ENCODE measurements at regions not wholly inside any gene's neighbourhood (a gene's known extent, or its start where the extent isn't known, plus 50 kb on each side); places are given as distances from the start of the nearest gene placed in this dataset.
A peak's percentile ranks its signal among the peaks of the same experiment; 100 is the strongest.

DNA sequence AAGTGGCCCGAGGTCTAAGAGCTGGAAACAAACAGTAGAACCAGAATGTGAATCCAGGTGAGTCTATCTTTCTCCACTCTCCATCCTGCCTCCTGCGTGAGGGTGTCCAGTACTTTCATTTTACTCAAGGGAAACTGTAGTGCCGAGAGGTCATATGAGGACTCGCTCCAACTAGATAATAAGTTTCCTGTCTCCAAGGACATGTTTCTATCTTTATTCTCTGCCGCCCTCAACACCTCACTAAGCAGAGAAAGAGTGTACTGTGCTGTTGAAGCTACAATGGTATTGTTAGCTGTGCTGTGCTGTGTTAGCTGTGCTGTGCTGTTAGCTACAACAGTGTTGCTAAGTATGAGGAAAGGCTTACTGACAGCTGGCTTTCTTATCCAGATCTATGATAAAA lies 137.9 kb upstream of the COL8A1 start:
- no peak for DNase-seq (ENCODE audit: low read depth, low spot score)

GRCh38 chr3:99499235-99500158 lies 138.9 kb upstream of the COL8A1 start:
- peak; percentile 24 for DNase-seq (ENCODE audit: low read depth, low spot score)

GRCh38 chr3:99498550-99499234 lies 139.7 kb upstream of the COL8A1 start:
- DNase-seq (ENCODE audit: low read depth, low spot score) = no peak

DNA sequence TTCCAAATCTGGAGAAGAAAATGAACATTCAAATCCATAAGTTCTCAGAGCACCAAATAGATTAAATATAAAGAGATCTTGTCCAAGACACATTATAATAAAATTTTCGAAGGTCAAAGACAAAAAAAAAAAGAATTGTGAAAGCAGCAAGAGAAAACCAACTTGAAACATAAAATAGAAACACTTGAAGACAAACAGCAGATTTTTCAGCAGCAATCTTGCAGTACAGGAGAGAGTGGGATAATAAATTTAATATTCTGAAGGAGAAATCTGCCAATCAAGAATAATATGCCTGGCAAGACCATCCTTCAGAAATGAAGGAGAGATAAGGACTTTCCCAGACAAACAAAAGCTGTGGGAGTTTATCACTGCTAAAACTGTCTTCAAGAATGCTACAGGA lies 150.5 kb upstream of the COL8A1 start:
- no peak for DNase-seq (ENCODE audit: low read depth, low spot score)

- DNase-seq (ENCODE audit: low read depth, low spot score) = no peak
Observed at GRCh38 chr3:99485286-99485685, 153.1 kb upstream of the COL8A1 start.

GRCh38 chr3:99484871-99485270 lies 153.5 kb upstream of the COL8A1 start:
- no peak for DNase-seq (ENCODE audit: low read depth, low spot score)

DNA sequence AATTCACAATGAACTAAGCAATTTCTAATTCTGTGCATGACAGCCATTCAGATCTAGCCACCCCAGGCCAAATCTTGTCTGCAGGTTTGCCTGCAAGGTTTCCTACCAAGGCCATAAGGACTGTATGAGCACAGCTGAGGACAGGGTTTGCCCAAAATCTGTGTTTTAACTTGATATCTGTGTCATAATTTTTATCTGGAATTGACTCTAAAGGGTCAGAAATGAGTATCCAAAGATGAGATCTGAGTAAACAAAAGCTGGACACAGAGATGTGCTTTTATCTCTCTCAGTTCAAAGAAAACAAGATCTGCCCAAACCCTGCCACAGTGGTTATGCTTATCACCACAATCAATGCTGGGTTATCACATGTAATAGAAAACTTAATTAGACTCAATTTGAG lies 154.6 kb upstream of the COL8A1 start:
- DNase-seq (ENCODE audit: low read depth, low spot score) = no peak

DNA sequence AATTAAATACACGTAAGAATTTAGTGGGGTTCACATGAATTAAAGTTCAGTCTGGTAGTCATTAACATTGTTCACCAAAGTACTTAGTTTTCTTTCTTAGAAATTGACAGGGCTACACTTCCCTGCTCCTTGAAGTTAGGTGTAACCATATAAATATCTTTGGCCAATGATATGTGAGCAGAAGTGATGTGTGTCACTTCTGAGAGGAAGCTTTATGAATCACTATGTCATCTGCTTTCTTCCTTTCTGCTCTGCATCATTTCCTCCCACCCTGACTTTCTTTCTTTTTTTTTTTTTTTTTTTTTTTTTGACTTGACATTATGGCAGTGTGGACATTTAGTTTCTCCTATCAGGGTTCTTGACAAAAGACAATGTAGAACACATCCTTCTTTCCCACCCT lies 156.2 kb upstream of the COL8A1 start:
- no peak for DNase-seq (ENCODE audit: low read depth, low spot score)

DNA sequence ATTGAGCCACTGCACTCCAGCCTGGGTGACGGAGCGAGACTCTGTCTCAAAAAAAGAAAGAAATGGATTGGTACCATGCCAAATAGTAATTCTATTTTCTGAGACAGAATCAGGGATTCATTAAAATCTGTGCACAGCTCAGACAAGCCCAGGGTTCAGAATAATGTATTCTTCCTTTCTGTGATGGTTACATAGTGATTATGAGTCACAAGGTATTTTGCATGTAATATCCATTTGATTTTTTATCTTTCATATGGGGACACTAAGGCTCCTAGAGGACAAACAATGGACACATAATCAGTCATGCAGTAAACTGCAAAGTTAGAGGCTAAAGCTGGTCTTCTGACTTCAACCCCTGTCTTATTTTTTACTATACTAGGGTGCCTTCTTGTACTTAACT lies 156.8 kb upstream of the COL8A1 start:
- DNase-seq (ENCODE audit: low read depth, low spot score) = no peak

DNA sequence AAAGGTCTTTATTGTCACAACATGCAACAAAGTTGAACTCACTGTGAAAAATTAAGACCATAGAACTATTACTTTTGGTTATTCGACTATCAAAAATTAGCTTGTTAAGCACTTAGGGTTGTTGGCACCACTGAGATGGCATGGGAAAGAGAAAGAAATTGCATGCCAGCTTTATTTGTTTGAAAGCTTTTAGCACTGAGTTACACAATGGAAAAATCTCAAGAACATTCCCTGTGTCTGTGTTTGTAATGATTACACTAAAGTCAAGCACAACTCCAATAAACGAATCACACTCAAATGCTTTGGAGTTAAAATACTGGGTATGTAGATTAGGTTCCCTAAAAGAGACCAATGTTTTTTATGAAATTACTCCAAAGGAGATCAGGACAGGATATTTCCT lies 158.6 kb upstream of the COL8A1 start:
- DNase-seq (ENCODE audit: low read depth, low spot score) = no peak

DNA sequence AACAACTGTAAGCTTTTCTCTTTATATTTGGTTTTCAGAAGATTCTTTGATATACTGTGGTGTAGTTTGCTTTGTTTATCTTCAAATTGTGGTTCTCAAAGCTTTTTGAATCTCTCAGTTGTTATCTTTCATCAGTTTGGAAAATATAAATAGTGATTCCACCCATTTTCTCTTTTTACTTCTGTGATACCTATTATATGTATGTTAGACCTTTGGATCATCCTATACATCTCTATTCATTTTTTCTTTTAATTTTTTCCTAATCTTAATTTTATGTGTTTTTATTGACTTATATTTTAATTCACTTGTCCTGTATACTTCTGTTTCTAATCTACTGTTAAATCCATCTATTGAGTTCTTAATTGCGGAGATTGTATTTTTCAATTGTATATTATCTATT lies 160.7 kb upstream of the COL8A1 start:
- no peak for DNase-seq (ENCODE audit: low read depth, low spot score)

- no peak for DNase-seq (ENCODE audit: low read depth, low spot score)
Observed at GRCh38 chr3:99475229-99475628, 163.2 kb upstream of the COL8A1 start.

GRCh38 chr3:99474776-99475175 lies 163.6 kb upstream of the COL8A1 start:
- DNase-seq (ENCODE audit: low read depth, low spot score) = no peak

DNA sequence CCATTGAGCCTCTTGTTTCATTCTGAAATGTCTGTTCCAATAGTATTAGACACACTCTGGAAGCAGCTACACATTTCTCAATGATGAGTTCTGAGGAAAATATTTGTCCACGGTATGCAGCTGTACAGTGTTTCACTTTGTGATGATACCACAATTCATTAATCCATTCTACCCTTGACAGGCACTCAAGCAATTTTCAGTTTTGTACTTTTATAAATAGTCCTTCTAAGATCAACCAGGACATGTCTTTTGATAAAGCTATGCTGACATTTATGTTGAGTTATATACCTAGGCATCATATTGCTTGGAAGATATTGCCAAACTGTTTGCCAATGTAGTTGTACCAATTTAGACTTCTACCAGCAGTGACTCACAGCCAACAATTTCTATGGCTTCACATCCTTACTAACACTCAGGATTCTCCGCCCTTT lies 165.1 kb upstream of the COL8A1 start:
- DNase-seq (ENCODE audit: low read depth, low spot score) = no peak

DNA sequence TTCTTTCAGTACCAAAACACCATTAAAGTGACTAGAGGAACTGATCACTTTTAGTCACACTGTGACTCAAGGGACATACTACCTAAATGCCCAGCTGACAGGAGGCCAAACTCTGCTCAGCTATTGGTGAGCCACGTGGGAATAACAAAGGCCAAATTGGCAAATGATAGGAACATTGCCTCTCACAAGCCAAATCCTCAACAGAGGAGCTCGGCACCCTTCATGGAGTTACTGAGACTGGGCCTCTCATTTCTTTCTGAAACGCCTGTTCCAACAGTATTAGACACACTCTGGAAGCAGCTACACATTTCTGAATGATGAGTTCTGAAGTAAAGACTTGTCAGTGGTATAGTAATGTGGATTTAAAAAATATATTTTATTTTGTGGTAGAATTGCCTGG lies 166.0 kb upstream of the COL8A1 start:
- no peak for DNase-seq (ENCODE audit: low read depth, low spot score)

GRCh38 chr3:99471353-99472323 lies 166.8 kb upstream of the COL8A1 start:
- DNase-seq (ENCODE audit: low read depth, low spot score) = no peak

DNA sequence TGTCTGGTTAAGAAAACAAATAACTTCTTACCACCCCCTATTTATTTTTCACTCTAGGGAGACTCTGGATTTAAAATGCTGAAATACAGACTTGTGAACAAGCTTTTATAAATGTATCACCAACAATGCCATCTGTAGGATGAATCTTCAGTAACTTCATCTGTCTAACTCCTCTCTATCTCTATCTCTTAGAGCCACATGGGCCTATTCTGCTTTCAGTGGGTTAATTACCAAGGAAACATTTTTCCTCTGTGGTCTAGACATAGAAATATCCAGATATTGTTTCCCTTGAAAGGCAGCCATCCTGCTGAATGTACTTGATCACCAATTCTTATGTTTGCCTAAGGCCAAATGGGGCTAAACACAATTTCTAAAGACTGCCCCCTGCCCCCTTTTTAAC lies 167.6 kb upstream of the COL8A1 start:
- DNase-seq (ENCODE audit: low read depth, low spot score) = no peak

DNA sequence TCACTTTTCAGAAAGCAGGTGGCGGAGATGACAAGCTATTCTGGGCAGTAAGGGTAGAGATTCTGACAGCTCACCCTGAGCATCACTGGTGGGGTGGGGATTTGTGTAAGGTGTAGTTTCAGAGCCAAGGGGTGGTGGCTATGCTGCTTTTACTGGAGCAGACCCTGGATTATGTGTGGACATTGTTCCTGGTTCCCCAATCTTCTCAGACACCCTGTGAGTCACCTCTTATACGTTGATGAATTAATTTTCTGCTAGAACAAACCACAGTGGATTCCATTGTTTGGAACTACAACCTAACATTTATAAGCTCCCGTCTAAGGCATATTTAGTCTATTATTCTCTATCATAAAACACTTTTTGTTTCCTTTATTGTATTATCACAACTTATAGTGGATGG lies 169.5 kb upstream of the COL8A1 start:
- no peak for DNase-seq (ENCODE audit: low read depth, low spot score)

DNA sequence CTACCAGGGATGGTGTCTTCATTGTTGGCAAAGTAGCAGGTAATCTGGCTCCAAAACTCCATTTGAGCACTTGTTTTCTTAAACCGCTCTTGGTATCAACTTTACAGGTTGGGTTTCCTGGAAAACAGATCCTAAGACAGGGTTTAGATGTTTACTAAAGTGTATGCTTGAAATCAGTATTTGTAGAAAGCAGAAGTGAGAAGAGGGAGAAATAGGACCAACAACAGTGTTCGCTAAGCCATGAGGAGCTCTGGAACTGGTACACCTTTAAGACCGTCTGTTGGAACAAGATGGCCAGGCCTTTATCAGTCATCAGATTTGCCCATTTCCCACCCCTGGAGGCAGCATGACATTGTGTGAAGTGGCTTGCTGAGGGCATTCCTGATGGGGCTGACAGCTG lies 171.0 kb upstream of the COL8A1 start:
- DNase-seq (ENCODE audit: low read depth, low spot score) = no peak

DNA sequence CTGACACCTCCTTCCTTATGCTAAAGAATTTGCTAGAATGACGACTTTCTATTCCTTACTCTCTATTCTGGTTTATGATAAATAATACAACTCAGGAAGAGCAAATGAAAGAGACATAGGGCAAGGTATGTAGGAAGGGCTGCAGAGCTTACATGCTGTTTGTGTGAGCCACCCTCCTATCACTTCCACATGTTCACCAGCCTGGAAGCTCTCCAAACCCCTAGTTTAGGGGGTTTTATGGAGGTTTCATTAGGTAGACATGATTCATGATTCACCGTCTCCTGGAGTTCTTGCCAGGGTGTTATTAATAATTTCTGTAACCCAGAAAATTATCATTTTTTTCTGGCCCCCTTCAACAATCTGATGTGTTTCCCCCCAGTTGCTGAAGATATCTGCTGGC lies 172.1 kb upstream of the COL8A1 start:
- no peak for DNase-seq (ENCODE audit: low read depth, low spot score)

- no peak for DNase-seq (ENCODE audit: low read depth, low spot score)
Observed at GRCh38 chr3:99458013-99458412, 180.4 kb upstream of the COL8A1 start.

DNA sequence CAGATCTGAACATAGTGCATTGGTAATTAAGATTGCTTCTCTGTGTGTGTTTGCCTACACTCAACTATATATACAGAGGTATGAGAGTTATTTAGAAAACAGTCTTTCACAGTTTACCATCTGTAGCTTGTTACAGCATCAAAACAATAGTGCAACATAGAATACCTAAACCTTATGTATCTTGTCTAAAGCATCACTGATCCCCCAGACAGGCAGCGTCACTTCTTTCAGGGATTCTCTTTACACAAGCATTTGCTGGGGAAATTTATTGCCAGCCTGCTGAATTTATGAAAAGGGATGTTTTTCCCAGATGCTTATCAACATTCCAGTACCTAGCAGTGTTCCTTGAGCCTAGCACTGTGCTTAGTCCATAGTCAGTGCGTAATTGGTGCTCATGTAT lies 195.8 kb upstream of the COL8A1 start:
- DNase-seq (ENCODE audit: low read depth, low spot score) = no peak

Data from ELF-1 (cell line).